Stimulated activated naive CD4-positive, alpha-beta T cell (primary cell): ENCODE measurements at regions not wholly inside any gene's neighbourhood (a gene's known extent, or its start where the extent isn't known, plus 50 kb on each side); places are given as distances from the start of the nearest gene placed in this dataset.
A peak's percentile ranks its signal among the peaks of the same experiment; 100 is the strongest.

Experiments used
- DNase-seq, 6 experiments: peaks; one replicate each; lab custom pipeline; 2025; lab: John Stamatoyannopoulos, UW

- DNase-seq: no peak
These were observed 174.1 kb upstream of the IGSF21 start for GRCh38 chr1:17933501-17933900.

GRCh38 chr1:17933971-17934370 lies 173.6 kb upstream of the IGSF21 start:
- DNase-seq: no peak

GRCh38 chr1:17935230-17935629 lies 172.4 kb upstream of the IGSF21 start:
- DNase-seq: no peak

GRCh38 chr1:17941431-17942189 lies 166.0 kb upstream of the IGSF21 start:
- no peak for DNase-seq

GRCh38 chr1:17943506-17943905 lies 164.1 kb upstream of the IGSF21 start:
- no peak for DNase-seq

GRCh38 chr1:17944646-17945045 lies 163.0 kb upstream of the IGSF21 start:
- DNase-seq: no peak

- no peak for DNase-seq
These were observed 161.2 kb upstream of the IGSF21 start for GRCh38 chr1:17946434-17946833.

- no peak for DNase-seq
These were observed 159.0 kb upstream of the IGSF21 start for GRCh38 chr1:17948594-17948993.

- DNase-seq: no peak
These were observed 158.1 kb upstream of the IGSF21 start for GRCh38 chr1:17949511-17949910.

- no peak for DNase-seq
These were observed 156.9 kb upstream of the IGSF21 start for GRCh38 chr1:17950728-17951127.

GRCh38 chr1:17952506-17952905 lies 155.1 kb upstream of the IGSF21 start:
- no peak for DNase-seq

GRCh38 chr1:17953921-17954320 lies 153.7 kb upstream of the IGSF21 start:
- DNase-seq: no peak

- DNase-seq: no peak
These were observed 152.0 kb upstream of the IGSF21 start for GRCh38 chr1:17955302-17956285.

- no peak for DNase-seq
These were observed 149.9 kb upstream of the IGSF21 start for GRCh38 chr1:17957588-17958267.

- DNase-seq: peak in 2 of 6 experiments; percentile 26 to 46
These were observed 148.9 kb upstream of the IGSF21 start for GRCh38 chr1:17958704-17959103.

- no peak for DNase-seq
These were observed 144.1 kb upstream of the IGSF21 start for GRCh38 chr1:17963513-17963912.

- no peak for DNase-seq
These were observed 142.0 kb upstream of the IGSF21 start for GRCh38 chr1:17965515-17966100.

GRCh38 chr1:17966341-17966740 lies 141.3 kb upstream of the IGSF21 start:
- no peak for DNase-seq

- no peak for DNase-seq
These were observed 139.9 kb upstream of the IGSF21 start for GRCh38 chr1:17967623-17968255.

- DNase-seq: no peak
These were observed 136.8 kb upstream of the IGSF21 start for GRCh38 chr1:17970757-17971156.

- DNase-seq: no peak
These were observed 133.9 kb upstream of the IGSF21 start for GRCh38 chr1:17973694-17974093.

GRCh38 chr1:17976854-17977253 lies 130.7 kb upstream of the IGSF21 start:
- no peak for DNase-seq
